NCI-H1105 (cell line): ENCODE measurements at regions not wholly inside any gene's neighbourhood (a gene's known extent, or its start where the extent isn't known, plus 50 kb on each side); places are given as distances from the start of the nearest gene placed in this dataset.
"Not testable (repeated sequence)": the region's sequence is repeated elsewhere in the genome, so short reads cannot be mapped to it uniquely, and the experiment has no call there.

Source experiments
- DNase-seq: peaks from one replicate; lab custom pipeline; 2025; lab: John Stamatoyannopoulos, UW

- no peak for DNase-seq
These were observed 512.5 kb upstream of the AMOT start for GRCh38 chrX:113353134-113353533.

GRCh38 chrX:113330416-113330815, 489.8 kb upstream of the AMOT start:
- DNase-seq: no peak

GRCh38 chrX:113315927-113316326, 475.3 kb upstream of the AMOT start:
- no peak for DNase-seq

DNA sequence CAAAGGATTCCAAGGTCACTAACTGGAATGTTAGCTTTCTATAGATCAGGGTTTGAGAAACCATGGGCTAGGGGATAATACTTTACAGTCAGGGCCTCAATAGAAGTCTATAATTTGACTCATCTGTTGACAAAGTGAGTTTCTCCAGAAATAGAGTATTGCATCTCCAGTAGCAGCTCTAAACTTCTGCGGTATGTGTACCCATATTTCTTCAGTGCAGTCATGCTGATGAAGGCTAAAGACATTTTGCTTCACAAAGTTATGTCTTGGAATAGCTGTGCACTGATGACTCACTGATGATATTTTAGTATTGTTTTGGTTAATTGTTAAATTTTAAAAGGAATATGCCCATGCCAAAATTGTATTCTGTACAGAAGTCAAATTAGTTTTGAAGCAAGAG, 464.9 kb upstream of the AMOT start:
- DNase-seq: no peak

- DNase-seq: no peak
These were observed 459.9 kb upstream of the AMOT start for GRCh38 chrX:113300580-113300979.

DNA sequence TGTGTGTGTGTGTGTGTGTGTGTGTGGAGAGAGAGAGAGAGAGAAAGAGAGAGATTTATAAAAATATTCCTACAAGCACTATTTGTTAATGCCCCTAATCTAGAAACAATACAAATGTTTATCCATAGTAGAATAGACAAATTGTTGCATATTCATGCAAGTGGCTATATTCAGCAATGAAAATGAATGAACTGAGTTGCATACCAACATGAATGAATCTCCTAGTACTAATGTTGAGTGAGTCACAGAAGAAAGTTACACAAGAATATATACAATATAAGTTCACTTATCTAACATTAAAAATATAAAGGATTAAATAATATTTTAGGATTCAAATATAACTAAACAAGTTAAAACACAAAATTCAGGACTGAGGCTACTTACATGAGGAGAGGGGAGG, 456.8 kb upstream of the AMOT start:
- DNase-seq: no peak

GRCh38 chrX:113289503-113289902, 448.9 kb upstream of the AMOT start:
- DNase-seq: no peak

DNA sequence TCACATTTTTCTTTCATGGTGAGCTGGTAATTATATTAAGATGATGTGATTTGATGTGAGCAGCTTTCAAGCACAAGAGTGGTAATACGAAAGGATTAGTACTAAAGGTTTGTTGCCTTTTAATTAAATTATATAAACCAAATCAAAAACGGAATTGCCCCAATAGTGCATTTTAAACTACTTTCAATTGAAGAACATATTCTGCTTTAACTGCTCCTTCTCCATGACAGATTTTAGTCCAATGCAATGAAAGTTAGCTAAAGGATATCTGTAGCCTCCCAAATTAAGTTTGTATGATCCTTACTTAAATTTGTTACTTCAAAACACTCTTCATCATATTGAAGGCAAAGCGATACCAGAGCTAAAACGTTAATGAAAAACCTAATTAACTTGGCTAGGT, 447.1 kb upstream of the AMOT start:
- DNase-seq: no peak

- no peak for DNase-seq
These were observed 435.2 kb upstream of the AMOT start for GRCh38 chrX:113275804-113276203.

DNA sequence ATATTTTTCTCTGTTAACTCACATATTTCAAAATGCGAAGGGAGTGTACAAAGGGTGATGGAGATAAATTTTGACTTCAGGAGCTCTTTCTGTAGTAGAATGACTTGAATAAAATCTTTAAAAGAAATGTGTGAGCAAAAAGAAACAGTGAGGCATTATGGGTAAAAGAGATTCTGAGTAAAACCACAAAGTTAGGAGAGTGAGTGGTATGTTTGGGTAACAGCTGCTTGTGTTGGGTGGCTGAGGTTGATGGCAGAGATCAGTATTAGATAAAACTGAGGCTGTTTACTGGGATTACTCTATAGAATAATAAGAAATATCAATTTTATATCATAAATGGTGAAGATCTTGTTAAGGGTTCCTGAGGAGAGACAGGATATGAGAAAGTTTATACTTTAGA, 434.2 kb upstream of the AMOT start:
- no peak for DNase-seq

- no peak for DNase-seq
These were observed 433.7 kb upstream of the AMOT start for GRCh38 chrX:113274345-113274744.

- no peak for DNase-seq
These were observed 428.6 kb upstream of the AMOT start for GRCh38 chrX:113269203-113269602.

- DNase-seq: no peak
These were observed 419.8 kb upstream of the AMOT start for GRCh38 chrX:113260474-113260873.

GRCh38 chrX:113222305-113222704, 381.7 kb upstream of the AMOT start:
- no peak for DNase-seq

DNA sequence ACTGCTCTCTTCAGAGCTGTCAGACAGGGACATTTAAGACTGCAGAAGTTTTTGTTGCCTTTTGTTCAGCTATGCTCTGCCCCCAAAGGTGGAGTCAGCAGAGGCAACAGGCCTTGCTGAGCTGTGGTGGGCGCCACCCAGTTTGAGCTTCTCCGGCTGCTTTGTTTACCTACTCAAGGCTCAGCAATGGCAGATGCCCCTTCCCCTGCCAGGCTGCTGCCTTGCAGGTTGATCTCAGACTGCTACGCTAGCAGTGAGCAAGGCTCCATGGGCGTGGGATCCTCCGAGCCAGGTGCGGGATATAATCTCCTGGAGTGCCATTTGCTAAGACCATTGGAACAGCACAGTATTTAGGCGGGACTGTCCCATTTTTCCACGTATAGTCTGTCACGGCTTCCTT, 371.4 kb upstream of the AMOT start:
- no peak for DNase-seq

GRCh38 chrX:113202601-113203000, 362.0 kb upstream of the AMOT start:
- DNase-seq: no peak

- no peak for DNase-seq
These were observed 355.3 kb upstream of the AMOT start for GRCh38 chrX:113195949-113196348.

GRCh38 chrX:113192418-113192817, 351.8 kb upstream of the AMOT start:
- DNase-seq: no peak

DNA sequence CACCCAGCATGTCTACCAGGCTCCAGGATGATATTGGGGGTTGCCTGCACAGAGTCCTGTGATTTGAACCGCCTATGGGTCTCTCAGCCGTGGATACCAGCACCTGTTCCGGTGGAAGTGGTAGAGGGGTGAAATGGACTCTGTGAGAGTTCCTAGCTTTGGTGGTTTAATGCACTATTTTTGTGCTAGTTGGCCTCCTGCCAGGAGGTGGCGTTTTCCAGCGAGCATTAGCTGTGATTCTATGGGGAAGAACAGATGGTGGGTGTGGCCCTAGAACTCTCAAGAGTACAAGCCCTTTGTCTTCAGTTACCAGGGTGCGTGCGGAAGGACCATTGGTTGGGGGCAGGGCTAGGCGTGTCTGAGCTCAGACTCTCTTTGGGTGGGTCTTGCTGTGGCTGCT, 316.9 kb upstream of the AMOT start:
- no peak for DNase-seq

DNA sequence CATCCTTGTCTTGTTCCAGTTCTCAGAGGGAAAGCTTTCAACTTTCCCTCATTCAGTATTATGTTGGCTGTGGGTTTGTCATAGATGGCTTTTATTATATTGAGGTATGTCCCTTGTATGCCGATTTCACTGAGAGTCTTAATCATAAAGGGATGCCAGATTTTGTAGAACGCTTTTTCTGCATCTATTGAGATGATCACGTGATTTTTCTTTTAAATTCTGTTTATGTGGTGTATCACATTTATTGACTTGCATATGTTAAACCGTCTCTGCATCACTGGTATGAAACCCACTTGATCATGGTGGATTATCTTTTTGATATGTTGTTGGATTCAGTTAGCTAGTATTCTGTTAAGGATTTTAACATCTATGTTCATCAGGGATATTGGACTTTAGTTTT, 313.7 kb upstream of the AMOT start:
- DNase-seq: not testable (repeated sequence)

- no peak for DNase-seq
These were observed 296.2 kb upstream of the AMOT start for GRCh38 chrX:113136836-113137235.

DNA sequence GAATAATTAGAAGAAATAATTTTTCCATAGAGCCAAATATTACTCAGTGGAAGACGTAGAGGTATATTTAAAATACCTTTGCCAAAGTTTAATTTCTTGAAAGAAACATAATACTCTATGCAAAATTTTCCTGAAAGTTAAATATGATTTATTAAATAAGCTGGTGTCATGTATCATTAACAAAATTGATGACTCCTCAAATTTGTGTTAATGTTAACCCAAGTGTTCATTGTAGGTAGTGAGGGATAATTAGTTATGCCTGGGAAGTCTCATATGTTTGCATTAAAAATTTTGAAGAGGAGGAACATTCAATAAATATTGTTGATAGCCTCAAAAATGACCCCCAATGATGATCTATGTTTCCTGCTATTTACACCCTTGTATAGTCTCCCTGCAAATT, 292.7 kb upstream of the AMOT start:
- DNase-seq: no peak

- no peak for DNase-seq
These were observed 284.1 kb upstream of the AMOT start for GRCh38 chrX:113124693-113125092.

DNA sequence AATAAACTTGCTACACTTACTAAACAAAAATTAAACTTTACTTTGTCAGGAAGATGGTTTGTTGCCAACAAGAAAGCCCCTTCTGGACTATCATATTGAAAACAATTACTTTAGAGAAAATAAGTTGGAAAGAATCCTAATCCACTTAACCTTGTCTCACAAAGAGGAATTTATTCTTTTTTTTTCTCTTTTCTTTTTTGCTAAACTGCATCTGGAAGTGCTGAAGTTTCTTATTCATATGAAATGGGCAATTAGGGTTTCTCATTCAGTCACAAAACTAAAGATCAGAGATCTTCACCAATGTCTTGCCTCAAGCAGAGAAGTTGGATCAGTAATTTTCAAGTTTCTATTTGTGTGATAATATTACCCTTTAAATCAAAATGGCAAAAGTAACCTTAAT, 234.9 kb upstream of the AMOT start:
- no peak for DNase-seq

DNA sequence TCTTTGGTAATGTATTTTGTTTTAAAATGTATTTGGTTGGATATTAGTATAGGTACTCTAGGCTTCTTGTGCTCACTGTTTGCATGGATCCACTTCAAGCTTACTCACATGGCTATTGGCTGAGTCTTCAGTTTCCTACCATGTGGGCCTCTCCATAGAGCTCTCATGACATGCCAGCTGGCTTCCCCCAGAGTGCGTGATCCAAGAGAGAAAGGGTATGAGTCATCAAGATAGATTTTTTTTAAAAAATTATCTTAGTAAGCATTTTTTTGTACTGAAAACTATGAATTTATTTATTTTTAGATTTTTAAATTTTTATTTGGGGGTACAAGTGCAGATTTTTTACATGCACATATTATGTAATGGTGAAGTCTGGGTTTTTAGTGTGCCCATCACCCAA, 219.1 kb upstream of the AMOT start:
- no peak for DNase-seq
